Fibroblast of lung (primary cell): ENCODE measurements at regions not wholly inside any gene's neighbourhood (a gene's known extent, or its start where the extent isn't known, plus 50 kb on each side); places are given as distances from the start of the nearest gene placed in this dataset.

ENCODE experiments used
- DNase-seq, 2 donors: peaks; one replicate each; pipeline versions ENCODE4 v3.0.0 to v3.0.0-alpha.2; 2010; ENCODE audit warnings: low read depth in 2 of 2
- H2AFZ ChIP-seq: 2 replicates; pipeline ENCODE4 v1.5.1; 2012; ENCODE audit warnings: low read length, control low read depth, inconsistent platforms
- H3K27ac ChIP-seq: 2 replicates; pipeline ENCODE4 v1.5.1; 2011; ENCODE audit warnings: low read length, control low read depth; ENCODE audit not compliant: insufficient read depth
- H3K27me3 ChIP-seq: 2 replicates; pipeline ENCODE4 v1.5.1; 2011; ENCODE audit warnings: mild to moderate bottlenecking, low read length; ENCODE audit not compliant: control insufficient read depth, insufficient read depth
- H3K36me3 ChIP-seq: 2 replicates; pipeline ENCODE4 v1.5.1; 2011; ENCODE audit warnings: low read length; ENCODE audit not compliant: control insufficient read depth, insufficient read depth
- H3K4me1 ChIP-seq: 2 replicates; pipeline ENCODE4 v1.5.1; 2011; ENCODE audit warnings: low read length; ENCODE audit not compliant: control insufficient read depth, insufficient read depth; ENCODE audit errors: extremely low read depth
- H3K4me2 ChIP-seq: 2 replicates; pipeline ENCODE4 v1.5.1; 2011; ENCODE audit warnings: low read length, control low read depth; ENCODE audit not compliant: insufficient read depth; ENCODE audit errors: extremely low read depth
- H3K4me3 ChIP-seq, 4 experiments: fragments of 200-600 bp in 1 of 4; sonication (generic) in 1 of 4; replicated peaks in 1 of 4; 2 replicates each; pipeline ENCODE4 v1.5.1; 2011 to 2016; ENCODE audit warnings: low read length in 4 of 4, low read depth in 3 of 4, mild to moderate bottlenecking in 3 of 4, control low read depth in 2 of 4, inconsistent platforms in 1 of 4, mixed read lengths in 1 of 4; ENCODE audit not compliant: insufficient read depth in 1 of 4; ENCODE audit errors: control extremely low read depth in 1 of 4
- H3K79me2 ChIP-seq: 2 replicates; pipeline ENCODE4 v1.5.1; 2012; ENCODE audit warnings: mild to moderate bottlenecking, low read length, inconsistent platforms; ENCODE audit not compliant: control insufficient read depth, insufficient read depth
- H3K9ac ChIP-seq: 2 replicates; pipeline ENCODE4 v1.5.1; 2011; ENCODE audit warnings: mild to moderate bottlenecking, low read length, control low read depth; ENCODE audit not compliant: insufficient read depth
- H3K9me3 ChIP-seq: 2 replicates; pipeline ENCODE4 v1.5.1; 2012; ENCODE audit warnings: low read depth, low read length; ENCODE audit not compliant: control insufficient read depth, insufficient read depth
- H4K20me1 ChIP-seq: 2 replicates; pipeline ENCODE4 v1.5.1; 2011; ENCODE audit warnings: low read length; ENCODE audit not compliant: control insufficient read depth, insufficient read depth; ENCODE audit errors: extremely low read depth
- EZH2 ChIP-seq: IDR thresholded peaks from 2 replicates; pipeline ENCODE4 v1.5.1; 2012; ENCODE audit warnings: low read length, control low read depth, mild to moderate bottlenecking; ENCODE audit errors: missing control alignments
- TF ChIP-seq, protein P1 (sequence below), 2 donors: IDR thresholded peaks in 1 of 2; conservative IDR thresholded peaks in 1 of 2; 1 replicate in 1 of 2; 2 replicates in 1 of 2; pipeline ENCODE4 v1.5.1; 2011 to 2012; ENCODE audit warnings: low read length in 2 of 2, control low read depth in 1 of 2, inconsistent platforms in 1 of 2, low read depth in 1 of 2, mild to moderate bottlenecking in 1 of 2

DNA sequence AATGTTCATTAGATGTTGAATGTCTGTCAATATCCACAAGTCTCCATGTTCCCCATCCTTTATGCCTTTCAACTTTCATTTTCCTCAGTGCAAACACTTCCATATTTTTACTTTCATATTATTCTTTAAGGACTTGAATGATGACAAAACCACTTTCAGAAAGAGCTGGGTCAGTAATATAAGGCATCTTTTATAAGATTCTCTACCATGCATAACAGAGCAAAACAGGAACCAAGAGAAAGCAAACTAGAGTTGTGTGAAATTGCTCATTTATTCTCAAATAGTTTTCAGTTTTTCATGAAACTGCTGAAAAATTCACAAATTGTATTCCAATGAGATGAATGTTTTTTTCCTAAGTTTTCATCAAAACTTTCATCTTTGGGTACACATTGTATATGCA, 1247.6 kb downstream of the PCDH17 start:
- Histone ChIP-seq H3K27me3 (no peaks in the 10 kb centered on the region), H3K4me3 (no peak overlapping the region), H3K9me3 (no peaks in the 10 kb centered on the region), H3K79me2 (no peaks in the 10 kb centered on the region), H2AFZ (no peak overlapping the region), H3K27ac (no peak overlapping the region), H3K4me2 (no peak overlapping the region), H4K20me1 (no peaks in the 10 kb centered on the region), H3K9ac (no peak overlapping the region), H3K36me3 (no peaks in the 10 kb centered on the region), H3K4me1 (no peaks in the 10 kb centered on the region)
- no peak for DNase-seq
- no peak for TF ChIP-seq EZH2
- TF ChIP-seq, protein P1, sequence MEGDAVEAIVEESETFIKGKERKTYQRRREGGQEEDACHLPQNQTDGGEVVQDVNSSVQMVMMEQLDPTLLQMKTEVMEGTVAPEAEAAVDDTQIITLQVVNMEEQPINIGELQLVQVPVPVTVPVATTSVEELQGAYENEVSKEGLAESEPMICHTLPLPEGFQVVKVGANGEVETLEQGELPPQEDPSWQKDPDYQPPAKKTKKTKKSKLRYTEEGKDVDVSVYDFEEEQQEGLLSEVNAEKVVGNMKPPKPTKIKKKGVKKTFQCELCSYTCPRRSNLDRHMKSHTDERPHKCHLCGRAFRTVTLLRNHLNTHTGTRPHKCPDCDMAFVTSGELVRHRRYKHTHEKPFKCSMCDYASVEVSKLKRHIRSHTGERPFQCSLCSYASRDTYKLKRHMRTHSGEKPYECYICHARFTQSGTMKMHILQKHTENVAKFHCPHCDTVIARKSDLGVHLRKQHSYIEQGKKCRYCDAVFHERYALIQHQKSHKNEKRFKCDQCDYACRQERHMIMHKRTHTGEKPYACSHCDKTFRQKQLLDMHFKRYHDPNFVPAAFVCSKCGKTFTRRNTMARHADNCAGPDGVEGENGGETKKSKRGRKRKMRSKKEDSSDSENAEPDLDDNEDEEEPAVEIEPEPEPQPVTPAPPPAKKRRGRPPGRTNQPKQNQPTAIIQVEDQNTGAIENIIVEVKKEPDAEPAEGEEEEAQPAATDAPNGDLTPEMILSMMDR (conservative IDR thresholded peaks at IDR 0.05 in 1 of 2, IDR thresholded peaks at IDR 0.05 in 1 of 2; ENCODE audit: low read depth in 1 of 2, low read length in 2 of 2), result no peak

DNA sequence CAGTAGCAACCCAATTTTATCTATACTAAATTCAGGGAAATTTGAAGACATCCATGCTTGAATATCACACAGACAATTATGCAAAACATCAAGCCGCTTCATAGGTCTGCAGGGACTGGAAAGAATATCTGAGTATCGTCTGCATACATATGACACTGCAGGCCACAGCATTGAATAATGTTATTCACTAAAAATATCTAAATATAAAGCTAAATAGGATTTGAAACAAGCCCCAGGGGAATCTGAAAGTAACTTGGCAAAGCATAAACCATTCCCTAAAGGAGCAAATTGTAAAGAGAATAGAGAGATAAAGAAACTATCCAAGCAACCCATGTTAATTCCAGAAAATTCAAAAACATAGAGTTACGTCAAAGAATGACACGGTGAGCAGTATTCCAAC, 1251.0 kb downstream of the PCDH17 start:
- no peak overlapping the region for H3K9ac ChIP-seq
- no peak for TF ChIP-seq EZH2
- TF ChIP-seq, protein P1 (conservative IDR thresholded peaks at IDR 0.05 in 1 of 2, IDR thresholded peaks at IDR 0.05 in 1 of 2; ENCODE audit: low read depth in 1 of 2, low read length in 2 of 2), result no peak
- no peaks in the 10 kb centered on the region for H3K9me3 ChIP-seq
- H3K27ac ChIP-seq, result no peak overlapping the region
- no peak overlapping the region for H3K4me2 ChIP-seq
- no peaks in the 10 kb centered on the region for H3K4me1 ChIP-seq
- H3K27me3 ChIP-seq, result no peaks in the 10 kb centered on the region
- DNase-seq, result no peak
- no peaks in the 10 kb centered on the region for H4K20me1 ChIP-seq
- H2AFZ ChIP-seq, result no peak overlapping the region
- H3K79me2 ChIP-seq, result no peaks in the 10 kb centered on the region
- no peak overlapping the region for H3K4me3 ChIP-seq
- no peaks in the 10 kb centered on the region for H3K36me3 ChIP-seq

DNA sequence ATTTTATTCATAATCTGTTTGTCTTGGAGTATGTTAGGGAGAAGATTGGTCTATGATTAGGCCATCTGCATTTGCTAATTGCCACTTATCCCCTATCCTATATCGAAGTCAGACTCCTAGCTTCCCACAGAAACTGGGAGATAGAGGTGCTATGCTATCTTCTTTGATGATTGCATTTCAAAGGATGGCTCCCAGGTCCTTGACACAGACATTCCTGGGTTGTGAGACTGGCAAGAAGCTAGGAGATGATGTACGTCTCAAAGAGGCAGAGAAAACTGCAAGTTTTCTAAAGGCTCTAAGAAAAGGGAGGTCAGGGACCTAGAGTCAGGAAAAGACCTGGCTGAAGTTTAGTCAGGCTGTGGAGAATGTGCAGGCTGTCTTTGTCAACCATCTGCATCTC, 1251.9 kb downstream of the PCDH17 start:
- Histone ChIP-seq H3K9me3 (no peaks in the 10 kb centered on the region), H3K27ac (no peak overlapping the region), H3K36me3 (no peaks in the 10 kb centered on the region), H3K9ac (no peak overlapping the region), H3K4me1 (no peaks in the 10 kb centered on the region), H3K79me2 (no peaks in the 10 kb centered on the region), H3K4me2 (no peak overlapping the region), H4K20me1 (no peaks in the 10 kb centered on the region), H2AFZ (no peak overlapping the region), H3K4me3 (no peak overlapping the region), H3K27me3 (no peaks in the 10 kb centered on the region)
- DNase-seq, result no peak
- TF ChIP-seq EZH2, result no peak
- TF ChIP-seq, protein P1 (conservative IDR thresholded peaks at IDR 0.05 in 1 of 2, IDR thresholded peaks at IDR 0.05 in 1 of 2; ENCODE audit: low read depth in 1 of 2, low read length in 2 of 2), result no peak
